Heart left ventricle (tissue), 13 donors: ENCODE measurements at regions not wholly inside any gene's neighbourhood (a gene's known extent, or its start where the extent isn't known, plus 50 kb on each side); places are given as distances from the start of the nearest gene placed in this dataset.

ENCODE experiments used
- CTCF ChIP-seq, 12 donors: fragments of 200-600 bp; sonication (generic) in 4 of 12; IDR thresholded peaks; one replicate each; pipeline versions ENCODE4 v1.5.0 to v1.8.0; 2018 to 2022; ENCODE audit warnings: antibody characterized with exemption in 12 of 12, mild to moderate bottlenecking in 5 of 12
- POLR2A ChIP-seq, 2 donors: fragments of 450-650 bp; IDR thresholded peaks; one replicate each; pipeline ENCODE4 v1.6.1; 2017; ENCODE audit warnings: antibody characterized with exemption in 2 of 2, mild to moderate bottlenecking in 2 of 2, moderate library complexity in 2 of 2
- donor health status: ischemic (EF 13 %, LVEDD 7.1; RV severe dilation, severe dysfunction).
- donor health status: DM: no; HTN: yes; CAD: no.
- donor health status: DM: no; HTN: no; CAD: no.
- donor health status: ischemic (EF 25% LVEDD 6.9; RV normal size, moderate dysfunction).
- donor health status: ischemic (EF 25% LVEDD 5.7; RV mildly dilated, moderate dysfunction).
- donor health status: ischemic (EF 35%, LVEDD 5.7; RV mildly dilated, moderate dysfunction).
- donor health status: nonischemic (EF 11% LVEDD 7.7; RV severe dilation, severe dysfunction).
- donor health status: DM: yes; HTN: yes; CAD: no.
- donor health status: PGD.
- donor health status: ischemic (EF 29% LVEDD 5.4; RV normal size, mild dysfunction).
- donor health status: nonischemic (EF 23%, LVEDD 6.1; RV moderate dilation, normal function).

DNA sequence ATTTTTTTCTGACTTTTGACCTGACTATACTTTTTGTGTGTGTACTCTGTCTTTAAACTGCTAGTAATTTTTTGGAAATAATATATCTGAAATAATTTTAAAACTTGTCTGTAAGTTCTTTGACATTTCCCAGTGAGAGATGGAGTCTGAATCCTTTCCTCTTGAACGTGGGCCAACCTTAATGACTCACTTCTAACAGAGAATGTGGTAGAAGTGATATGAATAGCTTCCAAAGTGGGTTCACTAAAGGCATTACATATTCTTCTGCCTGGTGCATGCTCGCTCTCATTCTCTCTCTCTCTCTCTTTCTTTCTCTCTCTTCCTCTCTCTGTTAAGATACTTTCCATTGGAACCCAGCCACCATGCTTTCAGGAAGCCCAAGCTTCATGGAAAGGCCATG lies 108.7 kb upstream of the FERMT1 start:
- TF ChIP-seq CTCF (IDR thresholded peaks at IDR 0.05) (no peak), POLR2A (IDR thresholded peaks at IDR 0.05) (no peak)
